Loucy (cell line): ENCODE measurements at regions not wholly inside any gene's neighbourhood (a gene's known extent, or its start where the extent isn't known, plus 50 kb on each side); places are given as distances from the start of the nearest gene placed in this dataset.

Experiments
- CTCF ChIP-seq: fragments of 200-600 bp; sonication (generic); conservative IDR thresholded peaks from 2 replicates; pipeline ENCODE4 v1.5.1; 2014; ENCODE audit warnings: mild to moderate bottlenecking, antibody characterized with exemption, low read length
- EZH2phosphoT487 ChIP-seq: fragments of 200-600 bp; IDR thresholded peaks from 2 replicates; pipeline ENCODE4 v1.6.1; 2018; ENCODE audit warnings: antibody characterized with exemption, mild to moderate bottlenecking, moderate library complexity, borderline replicate concordance

DNA sequence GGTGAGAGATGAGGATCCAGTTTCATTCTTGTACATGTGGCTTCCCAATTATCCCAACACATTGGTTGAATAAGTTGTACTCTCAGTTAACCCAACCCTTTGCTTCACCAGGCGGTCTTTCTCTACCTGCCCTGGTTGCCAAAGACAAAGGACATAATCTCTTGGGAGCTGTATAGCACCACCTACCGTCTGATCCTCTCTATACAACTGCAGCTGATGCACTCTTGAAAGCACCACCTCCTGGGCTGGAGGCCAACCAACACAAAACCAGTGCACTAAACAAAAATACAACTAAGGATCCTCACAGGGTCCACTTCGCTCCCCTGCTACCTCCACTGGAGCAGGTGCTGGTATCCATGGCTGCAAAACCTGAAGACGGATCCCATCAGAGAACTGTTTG, 473.6 kb upstream of the NRXN1 start:
- peak; percentile 47 for TF ChIP-seq CTCF
- TF ChIP-seq EZH2phosphoT487, result no peak
